ENCODE measurements at regions not wholly inside any gene's neighbourhood (a gene's known extent, or its start where the extent isn't known, plus 50 kb on each side); places are given as distances from the start of the nearest gene placed in this dataset.

- TF ChIP-seq CTCF (IDR thresholded peaks at IDR 0.05; ENCODE audit: low read length) (no peak), EZH2 (IDR thresholded peaks at IDR 0.05; ENCODE audit: borderline replicate concordance, low read length) (no peak)
These were observed 149.7 kb upstream of the ATP2B2 start for GRCh38 chr3:10655105-10655504.

Data from OCI-LY1 (cell line).